Smooth muscle cell (in vitro differentiated cells): ENCODE measurements at regions not wholly inside any gene's neighbourhood (a gene's known extent, or its start where the extent isn't known, plus 50 kb on each side); places are given as distances from the start of the nearest gene placed in this dataset.
"Not testable (repeated sequence)": the region's sequence is repeated elsewhere in the genome, so short reads cannot be mapped to it uniquely, and the experiment has no call there.

ENCODE experiments used
- DNase-seq: peaks from one replicate; lab custom pipeline; 2025; ENCODE audit not compliant: unreplicated experiment; lab: John Stamatoyannopoulos, UW
- H2AFZ ChIP-seq: fragments of 200-600 bp; sonication (generic); 2 replicates; pipeline ENCODE4 v1.6.0; 2016; ENCODE audit warnings: antibody characterized with exemption, low read depth, mild to moderate bottlenecking
- H3F3A ChIP-seq: fragments of 200-600 bp; sonication (generic); 2 replicates; pipeline ENCODE4 v1.6.0; 2017; ENCODE audit warnings: antibody characterized with exemption, low read depth
- H3K27ac ChIP-seq: fragments of 200-600 bp; sonication (generic); 2 replicates; pipeline ENCODE4 v1.5.1; 2016; ENCODE audit warnings: low read depth, mild to moderate bottlenecking
- H3K27me3 ChIP-seq: fragments of 200-600 bp; sonication (generic); 2 replicates; pipeline ENCODE4 v1.6.1; 2016; ENCODE audit warnings: low read depth, mild to moderate bottlenecking
- H3K36me3 ChIP-seq: fragments of 200-600 bp; sonication (generic); 2 replicates; pipeline ENCODE4 v1.5.1; 2016; ENCODE audit warnings: low read depth
- H3K4me1 ChIP-seq: fragments of 200-600 bp; sonication (generic); 2 replicates; pipeline ENCODE4 v1.5.1; 2016; ENCODE audit warnings: low read depth
- H3K4me2 ChIP-seq: fragments of 200-600 bp; sonication (generic); 2 replicates; pipeline ENCODE4 v1.6.0; 2016; ENCODE audit warnings: mild to moderate bottlenecking
- H3K4me3 ChIP-seq: fragments of 200-600 bp; sonication (generic); 2 replicates; pipeline ENCODE4 v1.5.1; 2016; ENCODE audit warnings: mild to moderate bottlenecking
- H3K79me2 ChIP-seq: fragments of 200-600 bp; sonication (generic); 2 replicates; pipeline ENCODE4 v1.6.0; 2016; ENCODE audit warnings: low read depth, mild to moderate bottlenecking
- H3K9ac ChIP-seq: fragments of 200-600 bp; sonication (generic); 2 replicates; pipeline ENCODE4 v1.6.0; 2016; ENCODE audit warnings: low read depth
- H3K9me3 ChIP-seq: fragments of 200-600 bp; sonication (generic); replicated peaks from 2 replicates; pipeline ENCODE4 v1.5.1; 2016; ENCODE audit warnings: low read depth
- H4K20me1 ChIP-seq: fragments of 200-600 bp; sonication (generic); 2 replicates; pipeline ENCODE4 v1.6.0; 2016; ENCODE audit warnings: low read depth
- WGBS: methylation state at CpG from one replicate; pipeline ENCODE4 v1.1.7; 2016; ENCODE audit warnings: low lambda C conversion rate; 5-methylcytosine and 5-hydroxymethylcytosine counted together
- TF ChIP-seq, protein P1 (sequence below): fragments of 200-600 bp; sonication (generic); IDR thresholded peaks from 2 replicates; pipeline ENCODE4 v1.5.1; 2017; ENCODE audit warnings: borderline replicate concordance, mild to moderate bottlenecking, antibody characterized with exemption; ENCODE audit not compliant: insufficient read depth, poor library complexity, severe bottlenecking

DNA sequence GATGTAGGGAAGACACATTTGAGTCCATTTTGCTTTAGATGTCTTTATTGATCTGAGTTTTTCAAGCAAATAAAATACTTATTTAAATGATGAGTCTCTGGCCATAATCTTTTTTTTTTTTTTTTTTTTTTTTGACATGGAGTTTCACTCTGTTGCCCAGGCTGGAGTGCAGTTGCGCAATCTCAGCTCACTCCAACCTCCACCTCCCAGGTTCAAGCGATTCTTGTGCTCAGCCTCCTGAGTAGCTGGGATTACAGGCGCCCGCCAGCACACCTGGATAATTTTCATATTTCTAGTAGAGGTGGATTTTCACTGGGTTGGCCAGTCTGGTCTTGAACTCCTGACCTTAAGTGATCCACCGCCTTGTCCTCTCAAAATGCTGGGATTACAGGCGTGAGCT, 194.5 kb upstream of the MAD2L1 start:
- Histone ChIP-seq H3K4me2 (no peak overlapping the region), H4K20me1 (no peaks in the 10 kb centered on the region), H3K27me3 (no peaks in the 10 kb centered on the region), H3K9ac (no peak overlapping the region), H3K79me2 (no peaks in the 10 kb centered on the region), H3F3A (no peaks in the 10 kb centered on the region), H2AFZ (no peak overlapping the region), H3K4me3 (no peak overlapping the region), H3K27ac (no peak overlapping the region), H3K36me3 (no peaks in the 10 kb centered on the region), H3K9me3 (no peaks in the 10 kb centered on the region), H3K4me1 (no peaks in the 10 kb centered on the region)
- TF ChIP-seq, protein P1, sequence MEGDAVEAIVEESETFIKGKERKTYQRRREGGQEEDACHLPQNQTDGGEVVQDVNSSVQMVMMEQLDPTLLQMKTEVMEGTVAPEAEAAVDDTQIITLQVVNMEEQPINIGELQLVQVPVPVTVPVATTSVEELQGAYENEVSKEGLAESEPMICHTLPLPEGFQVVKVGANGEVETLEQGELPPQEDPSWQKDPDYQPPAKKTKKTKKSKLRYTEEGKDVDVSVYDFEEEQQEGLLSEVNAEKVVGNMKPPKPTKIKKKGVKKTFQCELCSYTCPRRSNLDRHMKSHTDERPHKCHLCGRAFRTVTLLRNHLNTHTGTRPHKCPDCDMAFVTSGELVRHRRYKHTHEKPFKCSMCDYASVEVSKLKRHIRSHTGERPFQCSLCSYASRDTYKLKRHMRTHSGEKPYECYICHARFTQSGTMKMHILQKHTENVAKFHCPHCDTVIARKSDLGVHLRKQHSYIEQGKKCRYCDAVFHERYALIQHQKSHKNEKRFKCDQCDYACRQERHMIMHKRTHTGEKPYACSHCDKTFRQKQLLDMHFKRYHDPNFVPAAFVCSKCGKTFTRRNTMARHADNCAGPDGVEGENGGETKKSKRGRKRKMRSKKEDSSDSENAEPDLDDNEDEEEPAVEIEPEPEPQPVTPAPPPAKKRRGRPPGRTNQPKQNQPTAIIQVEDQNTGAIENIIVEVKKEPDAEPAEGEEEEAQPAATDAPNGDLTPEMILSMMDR, result no peak
- DNase-seq, result no peak
- 95% methylated on average over 6 of the region's 6 CpGs for WGBS

DNA sequence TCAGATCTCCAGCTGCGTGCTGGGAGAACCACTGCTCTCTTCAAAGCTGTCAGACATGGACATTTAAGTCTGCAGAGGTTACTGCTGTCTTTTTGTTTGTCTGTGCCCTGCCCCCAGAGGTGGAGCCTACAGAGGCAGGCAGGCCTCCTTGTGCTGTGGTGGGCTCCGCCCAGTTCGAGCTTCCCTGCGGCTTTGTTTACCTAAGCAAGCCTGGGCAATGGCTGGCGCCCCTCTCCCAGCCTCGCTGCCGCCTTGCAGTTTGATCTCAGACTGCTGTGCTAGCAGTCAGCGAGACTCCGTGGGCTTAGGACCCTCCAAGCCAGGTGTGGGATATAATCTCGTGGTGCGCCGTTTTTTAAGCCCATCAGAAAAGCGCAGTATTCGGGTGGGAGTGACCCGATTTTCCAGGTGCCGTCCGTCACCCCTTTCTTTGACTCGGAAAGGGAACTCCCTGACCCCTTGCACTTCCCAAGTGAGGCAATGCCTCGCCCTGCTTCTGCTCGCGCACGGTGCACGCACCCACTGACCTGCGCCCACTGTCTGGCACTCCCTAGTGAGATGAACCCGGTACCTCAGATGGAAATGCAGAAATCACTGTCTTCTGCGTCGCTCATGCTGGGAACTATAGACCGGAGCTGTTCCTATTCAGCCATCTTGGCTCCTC, 189.6 kb upstream of the MAD2L1 start:
- not testable (repeated sequence) for H3K27me3 ChIP-seq, H3K36me3 ChIP-seq, H3K9ac ChIP-seq, H3K9me3 ChIP-seq, H3K27ac ChIP-seq, H3F3A ChIP-seq, H3K4me1 ChIP-seq, H3K79me2 ChIP-seq, H4K20me1 ChIP-seq, DNase-seq
- H2AFZ ChIP-seq, result peak overlapping the region; percentile 41
- peak overlapping the region; percentile 45 for H3K4me3 ChIP-seq
- WGBS, result 11% methylated on average over 28 of the region's 28 CpGs
- peak overlapping the region; percentile 79 for H3K4me2 ChIP-seq

DNA sequence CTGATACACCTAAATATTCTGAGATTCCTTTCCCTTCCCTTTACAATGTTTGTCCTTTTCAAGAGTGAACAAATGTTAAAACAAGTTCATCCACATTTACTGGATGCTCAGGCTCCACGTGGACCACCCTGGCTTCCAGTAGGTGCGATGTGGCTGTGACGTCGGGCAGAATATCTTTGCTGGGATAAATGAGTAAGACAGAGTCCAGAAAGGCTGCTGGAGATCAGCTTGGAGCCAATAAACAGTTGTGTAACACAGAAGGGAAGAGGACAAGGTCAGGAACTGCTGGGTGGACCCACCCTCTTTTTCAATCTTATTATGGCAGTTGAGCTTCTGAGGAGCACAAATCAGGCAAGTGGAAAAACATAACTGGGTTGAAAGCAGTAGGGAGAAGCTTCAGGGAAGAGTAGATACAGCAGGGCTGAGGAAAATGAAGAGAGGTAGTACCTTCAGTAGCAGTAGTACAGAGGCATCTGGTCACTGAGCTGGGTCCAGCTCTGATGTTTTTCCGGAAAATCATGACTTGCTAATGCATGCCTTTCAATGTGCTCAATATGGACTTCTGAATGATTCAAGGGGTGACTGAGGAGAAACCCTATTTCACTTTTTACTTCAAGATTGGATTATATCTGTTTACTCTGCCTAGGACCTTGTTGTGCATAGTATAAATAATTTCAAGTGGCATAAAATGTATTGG, 171.8 kb upstream of the MAD2L1 start:
- Histone ChIP-seq H4K20me1 (no peaks in the 10 kb centered on the region), H2AFZ (peak overlapping the region; percentile 21), H3K4me1 (peaks cover 13% of the 10 kb centered on the region), H3F3A (peaks cover 4% of the 10 kb centered on the region), H3K27me3 (no peaks in the 10 kb centered on the region), H3K4me3 (no peak overlapping the region), H3K9ac (no peak overlapping the region), H3K27ac (no peak overlapping the region), H3K36me3 (no peaks in the 10 kb centered on the region), H3K79me2 (no peaks in the 10 kb centered on the region), H3K4me2 (no peak overlapping the region), H3K9me3 (no peaks in the 10 kb centered on the region)
- DNase-seq, result no peak
- TF ChIP-seq, protein P1, result no peak
- WGBS, result 65% methylated on average over 5 of the region's 5 CpGs

DNA sequence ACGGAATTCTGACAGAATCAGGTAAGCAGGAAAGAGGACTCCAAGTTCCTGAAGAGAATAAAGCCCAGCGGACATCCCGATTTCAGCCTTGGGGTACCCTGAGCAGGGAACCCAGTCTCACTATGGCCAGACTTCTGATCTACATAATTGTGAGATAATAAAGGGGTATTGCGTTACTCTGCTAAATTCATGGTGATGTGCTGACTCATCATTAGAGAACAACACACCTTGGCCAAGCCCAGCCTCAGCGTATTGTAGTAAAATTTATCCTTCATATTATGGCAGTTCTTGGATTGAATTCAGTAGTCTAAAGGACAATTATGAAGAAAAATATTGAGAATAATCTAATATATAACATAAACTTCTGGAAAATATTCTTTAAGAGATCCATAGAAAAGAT, 170.2 kb upstream of the MAD2L1 start:
- Histone ChIP-seq H3F3A (no peaks in the 10 kb centered on the region), H3K27ac (no peak overlapping the region), H3K4me1 (no peaks in the 10 kb centered on the region), H3K27me3 (no peaks in the 10 kb centered on the region), H3K4me2 (no peak overlapping the region), H3K4me3 (no peak overlapping the region), H3K9ac (no peak overlapping the region), H3K36me3 (no peaks in the 10 kb centered on the region), H2AFZ (no peak overlapping the region), H4K20me1 (no peaks in the 10 kb centered on the region), H3K79me2 (no peaks in the 10 kb centered on the region), H3K9me3 (no peaks in the 10 kb centered on the region)
- no peak for DNase-seq
- 89% methylated on average over 5 of the region's 5 CpGs for WGBS
- TF ChIP-seq, protein P1, result no peak
